ENCODE measurements at regions not wholly inside any gene's neighbourhood (a gene's known extent, or its start where the extent isn't known, plus 50 kb on each side); places are given as distances from the start of the nearest gene placed in this dataset.

DNA sequence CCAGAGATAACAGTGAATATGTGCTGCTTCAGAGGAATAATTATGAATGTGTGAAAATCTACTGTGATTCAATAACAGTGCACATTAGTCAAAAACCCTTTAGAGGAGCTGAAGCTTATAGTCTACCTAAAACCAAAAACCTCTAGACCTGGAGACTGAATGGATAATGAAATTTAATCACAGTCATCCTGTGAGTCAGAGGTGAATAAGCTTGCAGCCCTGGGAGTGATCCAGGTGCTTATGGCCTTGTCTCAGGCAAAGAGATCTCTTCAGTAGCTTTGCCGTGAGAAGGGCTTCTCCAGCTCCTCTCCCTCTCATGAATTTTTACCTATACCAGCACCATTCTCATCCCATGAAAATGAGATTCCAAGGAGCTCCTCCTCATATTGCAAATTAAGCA lies 81.3 kb upstream of the RGS4 start:
- H3K36me3 ChIP-seq (ENCODE audit: control insufficient read depth, insufficient read depth, low read length), result no peaks in the 10 kb centered on the region
- ChIA-PET POLR2A (no interaction called here), CTCF (no interaction called here)
- H3K9me3 ChIP-seq (ENCODE audit: control insufficient read depth, insufficient read depth, low read depth, low read length), result no peaks in the 10 kb centered on the region
- BruUV-seq (replicated peaks), result no TSS peak
- no peak overlapping the region for H3K4me3 ChIP-seq (ENCODE audit: low read depth in 2 of 2, low read length in 2 of 2)
- in situ Hi-C loops (cut with HindIII; ENCODE audit: low pct_unique_long_range_greater_than_20kb, low sequenced_read_pairs), result no loop called here
- no peak for ATAC-seq
- TF ChIP-seq, protein P1, sequence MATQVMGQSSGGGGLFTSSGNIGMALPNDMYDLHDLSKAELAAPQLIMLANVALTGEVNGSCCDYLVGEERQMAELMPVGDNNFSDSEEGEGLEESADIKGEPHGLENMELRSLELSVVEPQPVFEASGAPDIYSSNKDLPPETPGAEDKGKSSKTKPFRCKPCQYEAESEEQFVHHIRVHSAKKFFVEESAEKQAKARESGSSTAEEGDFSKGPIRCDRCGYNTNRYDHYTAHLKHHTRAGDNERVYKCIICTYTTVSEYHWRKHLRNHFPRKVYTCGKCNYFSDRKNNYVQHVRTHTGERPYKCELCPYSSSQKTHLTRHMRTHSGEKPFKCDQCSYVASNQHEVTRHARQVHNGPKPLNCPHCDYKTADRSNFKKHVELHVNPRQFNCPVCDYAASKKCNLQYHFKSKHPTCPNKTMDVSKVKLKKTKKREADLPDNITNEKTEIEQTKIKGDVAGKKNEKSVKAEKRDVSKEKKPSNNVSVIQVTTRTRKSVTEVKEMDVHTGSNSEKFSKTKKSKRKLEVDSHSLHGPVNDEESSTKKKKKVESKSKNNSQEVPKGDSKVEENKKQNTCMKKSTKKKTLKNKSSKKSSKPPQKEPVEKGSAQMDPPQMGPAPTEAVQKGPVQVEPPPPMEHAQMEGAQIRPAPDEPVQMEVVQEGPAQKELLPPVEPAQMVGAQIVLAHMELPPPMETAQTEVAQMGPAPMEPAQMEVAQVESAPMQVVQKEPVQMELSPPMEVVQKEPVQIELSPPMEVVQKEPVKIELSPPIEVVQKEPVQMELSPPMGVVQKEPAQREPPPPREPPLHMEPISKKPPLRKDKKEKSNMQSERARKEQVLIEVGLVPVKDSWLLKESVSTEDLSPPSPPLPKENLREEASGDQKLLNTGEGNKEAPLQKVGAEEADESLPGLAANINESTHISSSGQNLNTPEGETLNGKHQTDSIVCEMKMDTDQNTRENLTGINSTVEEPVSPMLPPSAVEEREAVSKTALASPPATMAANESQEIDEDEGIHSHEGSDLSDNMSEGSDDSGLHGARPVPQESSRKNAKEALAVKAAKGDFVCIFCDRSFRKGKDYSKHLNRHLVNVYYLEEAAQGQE (IDR thresholded peaks at IDR 0.05; ENCODE audit: insufficient read depth in 1 of 2, low read depth in 2 of 2, low read length in 1 of 2), result no peak
- H3K27me3 ChIP-seq (ENCODE audit: control insufficient read depth, insufficient read depth, low read length), result peaks cover 2% of the 10 kb centered on the region; the same call in 1 of the 2 replicates
- peak; percentile 10 for DNase-seq (ENCODE audit: low read depth, low spot score)
- no peaks in the 10 kb centered on the region for H3K4me1 ChIP-seq (ENCODE audit: control insufficient read depth, insufficient read depth, low read length)
- no peak overlapping the region for H3K27ac ChIP-seq (ENCODE audit: low read length)
- intact Hi-C loops (cut with micrococcal nuclease; ENCODE audit: unreplicated experiment), result no loop called here

DNA sequence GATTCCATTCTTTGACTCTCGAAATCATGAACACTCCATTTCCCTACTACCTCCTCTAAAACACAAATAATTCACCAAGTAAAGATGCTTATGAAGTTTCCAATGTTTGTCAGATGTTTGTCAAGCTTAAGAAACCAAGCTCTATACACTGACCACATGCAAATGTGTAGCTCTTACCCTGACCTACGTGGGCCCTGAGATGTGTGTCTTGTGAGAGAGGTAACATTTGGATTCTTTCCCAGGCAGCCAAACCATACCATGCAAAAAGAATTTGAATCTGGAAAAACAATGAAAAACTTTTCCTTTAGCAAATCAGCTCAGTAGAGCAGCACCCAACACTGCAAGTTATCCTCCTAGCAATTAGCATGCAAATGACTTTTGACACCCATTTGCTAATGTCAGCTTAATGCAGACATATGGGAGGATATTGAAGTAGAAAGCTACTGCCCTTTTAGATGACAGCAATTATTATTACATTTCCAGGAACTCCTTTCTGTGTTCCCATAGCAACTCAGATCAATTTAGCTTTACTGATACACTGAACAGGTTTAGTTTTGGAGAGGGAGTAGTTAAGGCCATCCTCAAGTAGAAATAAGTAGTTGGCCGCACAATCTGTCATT lies 83.2 kb upstream of the RGS4 start:
- peaks cover 2% of the 10 kb centered on the region; the same call in 1 of the 2 replicates for H3K27me3 ChIP-seq (ENCODE audit: control insufficient read depth, insufficient read depth, low read length)
- no peak overlapping the region for H3K27ac ChIP-seq (ENCODE audit: low read length)
- no peak for DNase-seq (ENCODE audit: low read depth, low spot score)
- no TSS peak for BruUV-seq (replicated peaks)
- ChIA-PET CTCF (no interaction called here), POLR2A (no interaction called here)
- intact Hi-C loops (cut with micrococcal nuclease; ENCODE audit: unreplicated experiment), result no loop called here
- H3K36me3 ChIP-seq (ENCODE audit: control insufficient read depth, insufficient read depth, low read length), result no peaks in the 10 kb centered on the region
- in situ Hi-C loops (cut with HindIII; ENCODE audit: low pct_unique_long_range_greater_than_20kb, low sequenced_read_pairs), result no loop called here
- TF ChIP-seq POLR2AphosphoS5 (IDR thresholded peaks at IDR 0.05; ENCODE audit: low read depth, low read length) (no peak), TCF7L2 (IDR thresholded peaks at IDR 0.05; ENCODE audit: low read depth, low read length) (no peak)
- TF ChIP-seq, protein P1 (IDR thresholded peaks at IDR 0.05; ENCODE audit: insufficient read depth in 1 of 2, low read depth in 2 of 2, low read length in 1 of 2), result no peak
- ATAC-seq, result no peak
- no peaks in the 10 kb centered on the region for H3K9me3 ChIP-seq (ENCODE audit: control insufficient read depth, insufficient read depth, low read depth, low read length)
- H3K4me1 ChIP-seq (ENCODE audit: control insufficient read depth, insufficient read depth, low read length), result no peaks in the 10 kb centered on the region
- H3K4me3 ChIP-seq (ENCODE audit: low read depth in 2 of 2, low read length in 2 of 2), result no peak overlapping the region

DNA sequence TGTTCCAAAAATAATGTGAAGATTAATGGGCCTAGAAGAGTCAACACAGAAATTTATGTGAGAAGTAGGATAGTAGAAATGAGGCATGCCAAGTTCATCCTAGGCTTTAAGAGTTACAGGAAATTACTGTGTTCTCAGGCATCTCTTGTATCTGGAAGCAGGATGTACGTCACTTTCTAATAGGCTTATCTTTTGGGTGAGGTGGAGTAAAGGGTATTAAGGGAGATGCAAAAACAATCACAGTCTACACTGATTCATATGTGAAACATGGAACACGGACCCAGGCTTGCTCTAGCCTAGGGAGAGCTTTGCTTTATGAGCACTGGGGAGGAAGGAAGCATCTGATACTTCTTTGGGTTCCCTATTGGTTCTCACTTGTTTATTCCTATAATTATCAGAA lies 84.5 kb upstream of the RGS4 start:
- ATAC-seq (no peak), DNase-seq (ENCODE audit: low read depth, low spot score) (no peak)
- TF ChIP-seq SIN3A (IDR thresholded peaks at IDR 0.05; ENCODE audit: borderline replicate concordance, insufficient read depth, low read depth, low read length) (no peak), TCF7L2 (IDR thresholded peaks at IDR 0.05; ENCODE audit: low read depth, low read length) (no peak), POLR2AphosphoS5 (IDR thresholded peaks at IDR 0.05; ENCODE audit: low read depth, low read length) (no peak)
- TF ChIP-seq, protein P1 (IDR thresholded peaks at IDR 0.05; ENCODE audit: insufficient read depth in 1 of 2, low read depth in 2 of 2, low read length in 1 of 2), result no peak
- TF ChIP-seq, protein P2, sequence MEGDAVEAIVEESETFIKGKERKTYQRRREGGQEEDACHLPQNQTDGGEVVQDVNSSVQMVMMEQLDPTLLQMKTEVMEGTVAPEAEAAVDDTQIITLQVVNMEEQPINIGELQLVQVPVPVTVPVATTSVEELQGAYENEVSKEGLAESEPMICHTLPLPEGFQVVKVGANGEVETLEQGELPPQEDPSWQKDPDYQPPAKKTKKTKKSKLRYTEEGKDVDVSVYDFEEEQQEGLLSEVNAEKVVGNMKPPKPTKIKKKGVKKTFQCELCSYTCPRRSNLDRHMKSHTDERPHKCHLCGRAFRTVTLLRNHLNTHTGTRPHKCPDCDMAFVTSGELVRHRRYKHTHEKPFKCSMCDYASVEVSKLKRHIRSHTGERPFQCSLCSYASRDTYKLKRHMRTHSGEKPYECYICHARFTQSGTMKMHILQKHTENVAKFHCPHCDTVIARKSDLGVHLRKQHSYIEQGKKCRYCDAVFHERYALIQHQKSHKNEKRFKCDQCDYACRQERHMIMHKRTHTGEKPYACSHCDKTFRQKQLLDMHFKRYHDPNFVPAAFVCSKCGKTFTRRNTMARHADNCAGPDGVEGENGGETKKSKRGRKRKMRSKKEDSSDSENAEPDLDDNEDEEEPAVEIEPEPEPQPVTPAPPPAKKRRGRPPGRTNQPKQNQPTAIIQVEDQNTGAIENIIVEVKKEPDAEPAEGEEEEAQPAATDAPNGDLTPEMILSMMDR (IDR thresholded peaks at IDR 0.05), result no peak
- ChIA-PET CTCF (no interaction called here), POLR2A (no interaction called here)
- in situ Hi-C loops (cut with HindIII; ENCODE audit: low pct_unique_long_range_greater_than_20kb, low sequenced_read_pairs) (no loop called here), intact Hi-C loops (cut with micrococcal nuclease; ENCODE audit: unreplicated experiment) (no loop called here)
- Histone ChIP-seq H3K27me3 (ENCODE audit: control insufficient read depth, insufficient read depth, low read length) (peaks cover 2% of the 10 kb centered on the region; the same call in 1 of the 2 replicates), H3K27ac (ENCODE audit: low read length) (no peak overlapping the region), H3K36me3 (ENCODE audit: control insufficient read depth, insufficient read depth, low read length) (no peaks in the 10 kb centered on the region), H3K4me1 (ENCODE audit: control insufficient read depth, insufficient read depth, low read length) (no peaks in the 10 kb centered on the region), H3K9me3 (ENCODE audit: control insufficient read depth, insufficient read depth, low read depth, low read length) (no peaks in the 10 kb centered on the region), H3K4me3 (ENCODE audit: low read depth in 2 of 2, low read length in 2 of 2) (no peak overlapping the region)
- no TSS peak for BruUV-seq (replicated peaks)
